Activated B cell treated with CpG ODN at 0.5 μM for 24 hours (primary cell): ENCODE measurements at regions not wholly inside any gene's neighbourhood (a gene's known extent, or its start where the extent isn't known, plus 50 kb on each side); places are given as distances from the start of the nearest gene placed in this dataset.

Experiments
- ATAC-seq: fragments of 200-7000 bp; cut with Tn5 transposase; one replicate; pipeline ENCODE4 v1.10.0; 2021; ENCODE audit warnings: low read depth, mild to moderate bottlenecking, moderate library complexity
- CTCF ChIA-PET: fragments of 350-600 bp; sonication (Branson Sonifier 250); formaldehyde crosslinking; loops from one replicate; lab custom pipeline; 2021; ENCODE audit warnings: antibody characterized with exemption; lab: Charles Lee
- POLR2A ChIA-PET: fragments of 350-600 bp; sonication (Branson Sonifier 250); formaldehyde crosslinking; loops from one replicate; lab custom pipeline; 2021; ENCODE audit warnings: antibody characterized with exemption; lab: Charles Lee
- DNase-seq: peaks from one replicate; pipeline ENCODE4 v3.0.0; 2022
- H3K27ac Mint-ChIP-seq: one replicate; pipeline ENCODE4 v1.8.0; 2020; ENCODE audit warnings: mixed read lengths
- H3K27me3 Mint-ChIP-seq: one replicate; pipeline ENCODE4 v1.8.0; 2021; ENCODE audit warnings: mixed read lengths
- H3K36me3 Mint-ChIP-seq: one replicate; pipeline ENCODE4 v1.8.0; 2021; ENCODE audit warnings: low read depth, mixed read lengths
- H3K4me1 Mint-ChIP-seq: one replicate; pipeline ENCODE4 v1.8.0; 2021; ENCODE audit warnings: mixed read lengths
- H3K4me3 Mint-ChIP-seq: one replicate; pipeline ENCODE4 v1.8.0; 2020; ENCODE audit warnings: mild to moderate bottlenecking, mixed read lengths
- H3K9me3 Mint-ChIP-seq: one replicate; pipeline ENCODE4 v1.8.0; 2020; ENCODE audit warnings: mixed read lengths
- CTCF ChIP-seq: fragments of 200-600 bp; IDR thresholded peaks from one replicate; pipeline ENCODE4 v1.8.0; 2022; ENCODE audit warnings: antibody characterized with exemption, mild to moderate bottlenecking
- intact Hi-C: fragments of 100-400 bp; cut with micrococcal nuclease; formaldehyde crosslinking; loops from one replicate; pipeline ENCODE4 v1.15.1; 2024

DNA sequence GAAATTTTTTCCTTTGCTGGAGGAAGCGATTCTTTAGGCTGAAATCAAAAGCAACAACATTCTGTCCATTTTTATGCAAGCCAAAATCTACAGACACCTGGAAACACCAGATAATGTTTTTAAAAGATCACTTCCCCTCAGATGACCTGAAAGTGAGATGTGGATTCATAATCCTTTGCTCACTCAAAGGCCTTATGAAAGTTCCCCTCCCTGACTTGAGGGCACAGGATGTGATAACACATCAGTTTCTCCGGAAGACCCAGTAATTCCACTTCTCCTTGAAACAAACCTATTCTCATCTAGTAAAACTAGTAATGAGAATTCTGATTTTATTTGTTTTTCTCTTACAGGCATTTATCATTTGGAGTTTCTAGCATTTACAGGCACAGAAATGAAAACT is 218.3 kb upstream of the RND3 start:
- TF ChIP-seq CTCF, result no peak
- no peaks in the 10 kb centered on the region for H3K4me1 Mint-ChIP-seq
- intact Hi-C loops, result no loop called here
- ChIA-PET CTCF (no interaction called here), POLR2A (no interaction called here)
- H3K27ac Mint-ChIP-seq, result no peak overlapping the region
- H3K4me3 Mint-ChIP-seq, result no peak overlapping the region
- DNase-seq (no peak), ATAC-seq (no peak)
- H3K27me3 Mint-ChIP-seq, result no peaks in the 10 kb centered on the region
- no peaks in the 10 kb centered on the region for H3K36me3 Mint-ChIP-seq
- H3K9me3 Mint-ChIP-seq, result no peaks in the 10 kb centered on the region

- POLR2A ChIA-PET, result no interaction called here
- DNase-seq (no peak), ATAC-seq (no peak)
- no peaks in the 10 kb centered on the region for H3K27me3 Mint-ChIP-seq
- H3K27ac Mint-ChIP-seq, result no peak overlapping the region
- H3K9me3 Mint-ChIP-seq, result no peaks in the 10 kb centered on the region
- no peaks in the 10 kb centered on the region for H3K4me1 Mint-ChIP-seq
- CTCF ChIA-PET, result no interaction called here
- no peaks in the 10 kb centered on the region for H3K36me3 Mint-ChIP-seq
- intact Hi-C loops, result no loop called here
- no peak for TF ChIP-seq CTCF
- H3K4me3 Mint-ChIP-seq, result no peak overlapping the region
These were observed 217.9 kb upstream of the RND3 start for GRCh38 chr2:150705357-150705756.

- ATAC-seq (no peak), DNase-seq (no peak)
- H3K4me3 Mint-ChIP-seq, result no peak overlapping the region
- TF ChIP-seq CTCF, result no peak
- ChIA-PET POLR2A (no interaction called here), CTCF (no interaction called here)
- no peaks in the 10 kb centered on the region for H3K9me3 Mint-ChIP-seq
- no peaks in the 10 kb centered on the region for H3K27me3 Mint-ChIP-seq
- no peaks in the 10 kb centered on the region for H3K4me1 Mint-ChIP-seq
- intact Hi-C loops, result no loop called here
- no peaks in the 10 kb centered on the region for H3K36me3 Mint-ChIP-seq
- H3K27ac Mint-ChIP-seq, result no peak overlapping the region
These were observed 215.3 kb upstream of the RND3 start for GRCh38 chr2:150702791-150703190.

DNA sequence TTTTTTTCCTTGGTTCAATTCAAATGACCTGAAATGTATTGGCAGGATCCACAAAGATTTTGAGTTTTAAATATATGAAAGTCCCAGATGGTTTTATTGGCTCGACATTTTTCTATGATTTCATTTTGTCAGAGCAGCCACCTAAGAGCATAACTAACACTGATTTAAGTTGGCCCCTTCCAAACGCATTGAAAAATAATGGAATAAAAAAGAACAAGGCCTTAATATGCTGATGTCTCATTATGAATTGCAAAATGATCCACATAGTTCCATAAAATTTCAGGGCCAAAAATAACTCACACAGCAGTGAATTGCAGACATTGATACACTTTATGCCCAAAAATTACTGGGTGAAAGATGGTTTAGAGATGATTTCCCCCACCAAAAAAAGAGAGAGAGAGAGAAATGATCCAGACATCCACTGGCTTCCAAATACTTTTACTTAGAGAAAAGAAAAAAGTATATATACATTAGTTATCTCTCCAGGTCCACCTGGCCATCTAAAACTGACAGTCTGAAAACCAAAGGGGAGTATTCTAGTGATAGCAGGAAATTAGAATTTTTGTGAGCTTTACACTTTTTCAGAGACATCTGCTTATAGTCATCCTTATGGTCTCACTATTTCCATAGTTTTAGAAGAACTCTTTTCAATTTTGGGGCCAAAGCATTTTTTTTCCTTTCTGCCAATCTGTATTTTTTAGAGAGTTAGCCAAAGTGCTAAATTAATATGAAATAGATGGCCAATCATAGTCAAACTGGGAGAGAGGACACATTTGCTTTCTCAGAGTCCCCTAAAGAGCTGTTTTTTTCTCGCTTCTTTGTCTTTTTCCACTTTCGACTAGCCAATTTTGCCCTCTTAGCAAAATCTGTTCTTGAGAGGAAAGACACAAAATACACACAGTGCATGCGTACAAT is 213.5 kb upstream of the RND3 start:
- Mint-ChIP-seq H3K4me1 (no peaks in the 10 kb centered on the region), H3K36me3 (no peaks in the 10 kb centered on the region), H3K4me3 (no peak overlapping the region), H3K9me3 (no peaks in the 10 kb centered on the region), H3K27me3 (no peaks in the 10 kb centered on the region), H3K27ac (no peak overlapping the region)
- no peak for DNase-seq
- ChIA-PET CTCF (no interaction called here), POLR2A (no interaction called here)
- TF ChIP-seq CTCF, result no peak
- ATAC-seq, result no peak
- intact Hi-C loops, result no loop called here

DNA sequence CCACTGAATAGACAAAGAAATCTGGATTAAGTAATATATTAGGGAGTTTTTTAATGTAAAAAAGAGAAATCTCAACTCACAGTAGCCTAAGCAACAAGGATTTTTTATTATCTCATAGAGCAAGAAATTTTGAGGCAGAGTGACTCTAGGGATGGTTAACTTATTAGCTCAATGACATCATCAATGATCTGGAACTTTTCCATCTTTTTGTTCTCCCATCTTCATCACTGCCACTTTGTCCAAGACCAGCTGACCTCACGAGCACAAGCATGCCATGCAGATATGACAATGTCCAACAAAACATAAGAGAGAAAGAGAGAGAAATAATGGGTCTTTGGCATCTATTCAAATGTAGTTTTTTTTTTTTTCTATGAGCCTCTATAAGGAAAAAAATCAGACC is 211.8 kb upstream of the RND3 start:
- intact Hi-C loops, result no loop called here
- no peak for TF ChIP-seq CTCF
- no peak for DNase-seq
- Mint-ChIP-seq H3K4me1 (no peaks in the 10 kb centered on the region), H3K9me3 (no peaks in the 10 kb centered on the region), H3K4me3 (no peak overlapping the region), H3K27me3 (no peaks in the 10 kb centered on the region), H3K36me3 (no peaks in the 10 kb centered on the region), H3K27ac (no peak overlapping the region)
- ChIA-PET POLR2A (no interaction called here), CTCF (no interaction called here)
- ATAC-seq, result no peak
